ENCODE measurements at regions not wholly inside any gene's neighbourhood (a gene's known extent, or its start where the extent isn't known, plus 50 kb on each side); places are given as distances from the start of the nearest gene placed in this dataset.

DNA sequence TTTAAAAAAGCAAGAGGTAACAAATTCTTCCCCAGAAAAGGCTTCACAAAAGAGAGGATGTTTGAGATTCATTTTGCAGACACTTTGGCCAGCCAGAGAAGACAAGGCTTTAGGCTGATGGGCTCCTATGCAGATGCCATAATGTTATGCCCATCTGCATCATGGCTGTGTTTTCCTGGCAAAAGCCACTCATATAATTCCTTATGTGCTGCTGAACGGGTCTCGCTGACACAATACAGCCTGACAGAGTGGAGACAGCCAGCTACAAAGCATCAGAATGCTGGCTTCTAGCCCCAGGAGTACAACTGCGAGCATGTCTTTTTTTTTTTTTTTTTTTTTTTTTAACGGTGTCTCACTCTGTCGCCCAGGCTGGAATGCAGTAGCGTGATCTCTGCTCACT is 1157.4 kb upstream of the AUTS2 start:
- Histone ChIP-seq H3K9me3 (ENCODE audit: control insufficient read depth, insufficient read depth, low read length) (no peaks in the 10 kb centered on the region), H3K36me3 (ENCODE audit: control insufficient read depth, insufficient read depth, low read length) (no peaks in the 10 kb centered on the region), H3K27ac (ENCODE audit: low read length) (no peak overlapping the region), H3K27me3 (ENCODE audit: control insufficient read depth, insufficient read depth, low read length) (no peaks in the 10 kb centered on the region), H3K4me3 (ENCODE audit: low read length) (no peak overlapping the region), H3K4me1 (ENCODE audit: control insufficient read depth, insufficient read depth, low read length) (no peaks in the 10 kb centered on the region)
- no peak overlapping the region for H3K4me3 Mint-ChIP-seq
- no peak for DNase-seq
- no peaks in the 10 kb centered on the region for H3K4me1 Mint-ChIP-seq
- no peaks in the 10 kb centered on the region for H3K27me3 Mint-ChIP-seq (ENCODE audit: low read depth in 2 of 2)
- no peak for ATAC-seq
- peaks cover 21 to 22% of the 10 kb centered on the region in 2 donors for H3K9me3 Mint-ChIP-seq
- H3K27ac Mint-ChIP-seq, result no peak overlapping the region
- peaks cover 2% of the 10 kb centered on the region for H3K36me3 Mint-ChIP-seq
- intact Hi-C loops (cut with micrococcal nuclease), result no loop called here
- 90% methylated on average over 5 of the region's 6 CpGs for WGBS (ENCODE audit: insufficient coverage)
- TF ChIP-seq, protein P1, sequence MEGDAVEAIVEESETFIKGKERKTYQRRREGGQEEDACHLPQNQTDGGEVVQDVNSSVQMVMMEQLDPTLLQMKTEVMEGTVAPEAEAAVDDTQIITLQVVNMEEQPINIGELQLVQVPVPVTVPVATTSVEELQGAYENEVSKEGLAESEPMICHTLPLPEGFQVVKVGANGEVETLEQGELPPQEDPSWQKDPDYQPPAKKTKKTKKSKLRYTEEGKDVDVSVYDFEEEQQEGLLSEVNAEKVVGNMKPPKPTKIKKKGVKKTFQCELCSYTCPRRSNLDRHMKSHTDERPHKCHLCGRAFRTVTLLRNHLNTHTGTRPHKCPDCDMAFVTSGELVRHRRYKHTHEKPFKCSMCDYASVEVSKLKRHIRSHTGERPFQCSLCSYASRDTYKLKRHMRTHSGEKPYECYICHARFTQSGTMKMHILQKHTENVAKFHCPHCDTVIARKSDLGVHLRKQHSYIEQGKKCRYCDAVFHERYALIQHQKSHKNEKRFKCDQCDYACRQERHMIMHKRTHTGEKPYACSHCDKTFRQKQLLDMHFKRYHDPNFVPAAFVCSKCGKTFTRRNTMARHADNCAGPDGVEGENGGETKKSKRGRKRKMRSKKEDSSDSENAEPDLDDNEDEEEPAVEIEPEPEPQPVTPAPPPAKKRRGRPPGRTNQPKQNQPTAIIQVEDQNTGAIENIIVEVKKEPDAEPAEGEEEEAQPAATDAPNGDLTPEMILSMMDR (IDR thresholded peaks at IDR 0.05), result no peak

GRCh38 chr7:68441645-68442044 is 1156.6 kb upstream of the AUTS2 start:
- no peaks in the 10 kb centered on the region for H3K27me3 ChIP-seq (ENCODE audit: control insufficient read depth, insufficient read depth, low read length)
- intact Hi-C loops (cut with micrococcal nuclease), result no loop called here
- TF ChIP-seq, protein P1 (IDR thresholded peaks at IDR 0.05), result no peak
- ATAC-seq (no peak), DNase-seq (no peak)
- H3K9me3 Mint-ChIP-seq, result peaks cover 21 to 23% of the 10 kb centered on the region in 2 donors
- H3K9me3 ChIP-seq (ENCODE audit: control insufficient read depth, insufficient read depth, low read length), result no peaks in the 10 kb centered on the region
- H3K36me3 ChIP-seq (ENCODE audit: control insufficient read depth, insufficient read depth, low read length), result no peaks in the 10 kb centered on the region
- no peak overlapping the region for H3K4me3 ChIP-seq (ENCODE audit: low read length)
- no peak overlapping the region for H3K4me3 Mint-ChIP-seq
- H3K27ac Mint-ChIP-seq, result no peak overlapping the region
- no peak overlapping the region for H3K27ac ChIP-seq (ENCODE audit: low read length)
- no peaks in the 10 kb centered on the region for H3K4me1 ChIP-seq (ENCODE audit: control insufficient read depth, insufficient read depth, low read length)
- peaks cover 4% of the 10 kb centered on the region for H3K36me3 Mint-ChIP-seq
- no peaks in the 10 kb centered on the region for H3K4me1 Mint-ChIP-seq
- H3K27me3 Mint-ChIP-seq (ENCODE audit: low read depth in 2 of 2), result no peaks in the 10 kb centered on the region
- WGBS (ENCODE audit: insufficient coverage), result 92% methylated on average over 8 of the region's 8 CpGs

- Histone ChIP-seq H3K36me3 (ENCODE audit: control insufficient read depth, insufficient read depth, low read length) (no peaks in the 10 kb centered on the region), H3K27me3 (ENCODE audit: control insufficient read depth, insufficient read depth, low read length) (no peaks in the 10 kb centered on the region), H3K9me3 (ENCODE audit: control insufficient read depth, insufficient read depth, low read length) (no peaks in the 10 kb centered on the region), H3K4me3 (ENCODE audit: low read length) (no peak overlapping the region), H3K27ac (ENCODE audit: low read length) (no peak overlapping the region), H3K4me1 (ENCODE audit: control insufficient read depth, insufficient read depth, low read length) (no peaks in the 10 kb centered on the region)
- TF ChIP-seq, protein P1 (IDR thresholded peaks at IDR 0.05), result no peak
- 91% methylated on average over 6 of the region's 6 CpGs for WGBS (ENCODE audit: insufficient coverage)
- no peak overlapping the region for H3K27ac Mint-ChIP-seq
- H3K9me3 Mint-ChIP-seq, result peaks cover 18% of the 10 kb centered on the region in 2 donors
- H3K4me3 Mint-ChIP-seq, result no peak overlapping the region
- peaks cover 4% of the 10 kb centered on the region for H3K36me3 Mint-ChIP-seq
- DNase-seq, result no peak
- no peak for ATAC-seq
- intact Hi-C loops (cut with micrococcal nuclease), result no loop called here
- H3K4me1 Mint-ChIP-seq, result no peaks in the 10 kb centered on the region
- no peaks in the 10 kb centered on the region for H3K27me3 Mint-ChIP-seq (ENCODE audit: low read depth in 2 of 2)
Observed at GRCh38 chr7:68442931-68443631, 1155.2 kb upstream of the AUTS2 start.

DNA sequence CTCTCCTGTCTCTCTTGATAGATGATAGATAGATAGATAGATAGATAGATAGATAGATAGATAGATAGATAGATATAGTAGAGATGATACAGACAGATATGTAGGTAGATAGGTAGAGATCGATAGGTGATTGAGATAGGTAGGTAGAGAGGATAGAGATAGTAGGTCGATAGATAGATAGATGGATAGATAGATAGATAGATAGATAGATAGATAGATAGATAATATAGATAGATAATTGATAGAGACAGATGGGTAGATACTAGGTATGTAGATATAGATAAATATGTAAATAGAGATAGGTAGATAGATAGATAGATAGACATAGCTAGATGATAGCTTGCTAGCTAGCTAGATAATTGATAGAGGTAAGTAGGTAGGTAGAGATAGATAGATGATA is 1154.2 kb upstream of the AUTS2 start:
- Mint-ChIP-seq H3K27me3 (ENCODE audit: low read depth in 2 of 2) (no peaks in the 10 kb centered on the region), H3K27ac (no peak overlapping the region), H3K36me3 (peaks cover 4% of the 10 kb centered on the region), H3K4me1 (no peaks in the 10 kb centered on the region), H3K4me3 (no peak overlapping the region), H3K9me3 (peaks cover 16 to 19% of the 10 kb centered on the region in 2 donors)
- Histone ChIP-seq H3K4me1 (ENCODE audit: control insufficient read depth, insufficient read depth, low read length) (no peaks in the 10 kb centered on the region), H3K9me3 (ENCODE audit: control insufficient read depth, insufficient read depth, low read length) (peaks cover 3% of the 10 kb centered on the region), H3K27ac (ENCODE audit: low read length) (no peak overlapping the region), H3K36me3 (ENCODE audit: control insufficient read depth, insufficient read depth, low read length) (no peaks in the 10 kb centered on the region), H3K27me3 (ENCODE audit: control insufficient read depth, insufficient read depth, low read length) (no peaks in the 10 kb centered on the region), H3K4me3 (ENCODE audit: low read length) (no peak overlapping the region)
- no peak for ATAC-seq
- no peak for DNase-seq
- TF ChIP-seq, protein P1 (IDR thresholded peaks at IDR 0.05), result no peak
- intact Hi-C loops (cut with micrococcal nuclease), result no loop called here
- 89% methylated on average over 2 of the region's 2 CpGs for WGBS (ENCODE audit: insufficient coverage)

Data from natural killer cell (primary cell).